NCI-H2196 (cell line): ENCODE measurements at regions not wholly inside any gene's neighbourhood (a gene's known extent, or its start where the extent isn't known, plus 50 kb on each side); places are given as distances from the start of the nearest gene placed in this dataset.
A peak's percentile ranks its signal among the peaks of the same experiment; 100 is the strongest.
"Not testable (repeated sequence)": the region's sequence is repeated elsewhere in the genome, so short reads cannot be mapped to it uniquely, and the experiment has no call there.

ENCODE experiments used
- DNase-seq: peaks from one replicate; lab custom pipeline; 2025; ENCODE audit not compliant: unreplicated experiment; lab: John Stamatoyannopoulos, UW

GRCh38 chr10:9158675-9159074 is 1104.2 kb downstream of the GATA3 start:
- no peak for DNase-seq

GRCh38 chr10:9160275-9160674 is 1105.8 kb downstream of the GATA3 start:
- no peak for DNase-seq

GRCh38 chr10:9163699-9164098 is 1109.2 kb downstream of the GATA3 start:
- DNase-seq, result no peak

GRCh38 chr10:9166770-9167169 is 1112.3 kb downstream of the GATA3 start:
- DNase-seq, result no peak

GRCh38 chr10:9172276-9172675 is 1117.8 kb downstream of the GATA3 start:
- no peak for DNase-seq

- DNase-seq, result no peak
These were observed 1120.7 kb downstream of the GATA3 start for GRCh38 chr10:9175200-9175599.

GRCh38 chr10:9183197-9183880 is 1128.9 kb downstream of the GATA3 start:
- not testable (repeated sequence) for DNase-seq

- no peak for DNase-seq
These were observed 1133.7 kb downstream of the GATA3 start for GRCh38 chr10:9188022-9188810.

GRCh38 chr10:9189448-9189847 is 1135.0 kb downstream of the GATA3 start:
- DNase-seq, result no peak

GRCh38 chr10:9193120-9193519 is 1138.6 kb downstream of the GATA3 start:
- no peak for DNase-seq

GRCh38 chr10:9195385-9195784 is 1140.9 kb downstream of the GATA3 start:
- no peak for DNase-seq

GRCh38 chr10:9198611-9199010 is 1144.1 kb downstream of the GATA3 start:
- no peak for DNase-seq

- no peak for DNase-seq
These were observed 1151.1 kb downstream of the GATA3 start for GRCh38 chr10:9205558-9205957.

GRCh38 chr10:9209105-9209798 is 1154.8 kb downstream of the GATA3 start:
- DNase-seq, result peak; percentile 30

- DNase-seq, result no peak
These were observed 1156.7 kb downstream of the GATA3 start for GRCh38 chr10:9211228-9211627.

GRCh38 chr10:9214618-9215017 is 1160.1 kb downstream of the GATA3 start:
- no peak for DNase-seq

GRCh38 chr10:9215121-9215520 is 1160.6 kb downstream of the GATA3 start:
- no peak for DNase-seq

- DNase-seq, result no peak
These were observed 1165.4 kb downstream of the GATA3 start for GRCh38 chr10:9219860-9220259.

- no peak for DNase-seq
These were observed 1168.4 kb downstream of the GATA3 start for GRCh38 chr10:9222917-9223316.

- no peak for DNase-seq
These were observed 1173.3 kb downstream of the GATA3 start for GRCh38 chr10:9227679-9228365.

GRCh38 chr10:9228771-9229170 is 1174.3 kb downstream of the GATA3 start:
- DNase-seq, result no peak
